GM12891 (cell line): ENCODE measurements at regions not wholly inside any gene's neighbourhood (a gene's known extent, or its start where the extent isn't known, plus 50 kb on each side); places are given as distances from the start of the nearest gene placed in this dataset.

Experiments used
- POLR2A ChIP-seq: IDR thresholded peaks from 2 replicates; pipeline ENCODE4 v1.6.1; 2011; ENCODE audit warnings: low read depth, low read length, control low read depth
- POLR2AphosphoS5 ChIP-seq: IDR thresholded peaks from 2 replicates; pipeline ENCODE4 v1.6.1; 2011; ENCODE audit warnings: low read depth, low read length, control low read depth
- POU2F2 ChIP-seq: IDR thresholded peaks from 2 replicates; pipeline ENCODE4 v1.6.1; 2011; ENCODE audit warnings: low read depth, mild to moderate bottlenecking, control low read depth, low read length, moderate library complexity
- TAF1 ChIP-seq: IDR thresholded peaks from 2 replicates; pipeline ENCODE4 v1.6.1; 2011; ENCODE audit warnings: low read depth, low read length, control low read depth

DNA sequence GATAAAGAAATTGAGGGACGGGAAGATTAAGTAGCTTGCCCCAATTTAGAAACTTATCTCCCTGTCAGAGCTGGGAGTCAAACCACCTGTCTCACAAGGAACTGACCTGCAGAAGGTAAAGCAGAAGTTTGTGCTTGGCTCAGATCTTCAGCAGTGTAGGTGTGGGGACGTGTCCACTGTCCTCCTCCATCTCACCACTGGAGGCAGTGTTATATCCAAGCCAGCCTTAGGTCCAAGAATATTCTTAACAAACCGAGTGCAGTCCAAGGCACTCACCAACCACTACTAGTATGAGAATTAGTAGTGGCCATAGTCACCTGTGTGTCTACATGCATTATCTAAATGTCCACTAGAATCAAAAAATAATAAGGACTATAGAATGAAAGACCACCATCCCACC lies 86.3 kb upstream of the IRX1 start:
- no peak for TF ChIP-seq POLR2AphosphoS5
- TF ChIP-seq POU2F2: no peak
- no peak for TF ChIP-seq POLR2A
- TF ChIP-seq TAF1: no peak
